ENCODE measurements at regions not wholly inside any gene's neighbourhood (a gene's known extent, or its start where the extent isn't known, plus 50 kb on each side); places are given as distances from the start of the nearest gene placed in this dataset.

DNA sequence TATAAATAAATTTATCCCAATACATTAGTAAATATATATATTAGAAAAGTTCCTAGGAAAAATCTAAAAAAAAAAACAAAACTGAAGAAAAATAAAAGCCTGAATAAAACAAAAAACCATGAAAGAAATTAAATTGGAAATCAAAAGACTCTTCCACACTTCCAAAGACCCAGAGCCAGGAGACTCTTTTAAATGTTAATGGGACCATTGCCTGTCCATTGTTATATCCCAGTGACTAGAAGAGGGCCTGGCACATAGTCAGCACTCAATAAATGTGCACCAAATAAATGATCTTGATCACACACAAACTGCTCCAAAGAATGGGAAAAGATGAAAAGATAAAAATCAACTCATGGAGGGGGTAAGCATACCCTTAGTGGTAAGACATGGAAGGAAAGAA, 51.3 kb upstream of the CLDN18 start:
- no peak for DNase-seq
